DLD1 (cell line): ENCODE measurements at regions not wholly inside any gene's neighbourhood (a gene's known extent, or its start where the extent isn't known, plus 50 kb on each side); places are given as distances from the start of the nearest gene placed in this dataset.

Source experiments
- in situ Hi-C: cut with HindIII; loops from 2 replicates; pipeline ENCODE4 v1.10.0; 2017; ENCODE audit warnings: low sequenced_read_pairs

GRCh38 chr5:2125171-2125900 is 242.6 kb upstream of the IRX4 start:
- in situ Hi-C loops = no loop called here

- in situ Hi-C loops = no loop called here
Measured at GRCh38 chr5:2124434-2125170, 241.9 kb upstream of the IRX4 start.

- in situ Hi-C loops = no loop called here
Measured at GRCh38 chr5:2123874-2124273, 241.1 kb upstream of the IRX4 start.

GRCh38 chr5:2120361-2120760 is 237.6 kb upstream of the IRX4 start:
- in situ Hi-C loops = no loop called here

- in situ Hi-C loops = no loop called here
Measured at GRCh38 chr5:2119573-2119972, 236.8 kb upstream of the IRX4 start.

GRCh38 chr5:2113348-2114131 is 230.8 kb upstream of the IRX4 start:
- in situ Hi-C loops = no loop called here

GRCh38 chr5:2112173-2113025 is 229.7 kb upstream of the IRX4 start:
- in situ Hi-C loops = no loop called here

GRCh38 chr5:2111569-2112105 is 228.9 kb upstream of the IRX4 start:
- in situ Hi-C loops = no loop called here

- in situ Hi-C loops = no loop called here
Measured at GRCh38 chr5:2110934-2111462, 228.3 kb upstream of the IRX4 start.

- in situ Hi-C loops = no loop called here
Measured at GRCh38 chr5:2110137-2110933, 227.6 kb upstream of the IRX4 start.

- in situ Hi-C loops = no loop called here
Measured at GRCh38 chr5:2109566-2109965, 226.8 kb upstream of the IRX4 start.

GRCh38 chr5:2106721-2107120 is 224.0 kb upstream of the IRX4 start:
- in situ Hi-C loops = no loop called here

- in situ Hi-C loops = no loop called here
Measured at GRCh38 chr5:2105141-2105540, 222.4 kb upstream of the IRX4 start.

- in situ Hi-C loops = no loop called here
Measured at GRCh38 chr5:2103940-2104339, 221.2 kb upstream of the IRX4 start.

- in situ Hi-C loops = no loop called here
Measured at GRCh38 chr5:2102819-2103776, 220.4 kb upstream of the IRX4 start.

GRCh38 chr5:2101685-2102084 is 219.0 kb upstream of the IRX4 start:
- in situ Hi-C loops = no loop called here

GRCh38 chr5:2096887-2097505 is 214.3 kb upstream of the IRX4 start:
- in situ Hi-C loops = no loop called here

- in situ Hi-C loops = no loop called here
Measured at GRCh38 chr5:2095011-2095410, 212.3 kb upstream of the IRX4 start.
